AG09319 (cell line): ENCODE measurements at regions not wholly inside any gene's neighbourhood (a gene's known extent, or its start where the extent isn't known, plus 50 kb on each side); places are given as distances from the start of the nearest gene placed in this dataset.

Source experiments
- DNase-seq: peaks from one replicate; pipeline ENCODE4 v3.0.0-alpha.2; 2010; ENCODE audit warnings: low read depth; ENCODE audit errors: extremely low read depth
- TF ChIP-seq, protein P1 (sequence below): IDR thresholded peaks from 2 replicates; pipeline ENCODE4 v1.5.1; 2011; ENCODE audit warnings: low read depth, mild to moderate bottlenecking, inconsistent platforms, low read length, moderate library complexity

DNA sequence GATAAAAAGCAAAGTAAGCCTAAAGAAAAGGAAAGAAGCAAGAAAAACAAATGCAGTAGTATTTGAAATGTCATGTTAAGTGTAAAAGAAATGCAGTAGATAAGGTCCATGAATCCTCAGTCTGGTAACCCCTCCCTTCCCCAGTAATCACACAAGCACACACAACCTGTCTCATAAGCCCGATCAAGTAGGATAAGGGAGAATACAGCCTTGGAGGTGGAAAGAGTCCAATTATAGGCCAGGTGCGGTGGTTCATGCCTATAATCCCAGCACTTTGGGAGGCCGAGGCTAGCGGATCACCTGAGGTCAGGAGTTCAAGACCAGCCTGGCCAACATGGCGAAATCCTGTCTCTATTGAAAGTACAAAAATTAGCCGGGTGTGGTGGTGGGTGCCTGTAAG is 117.9 kb downstream of the GADD45G start:
- DNase-seq = no peak

DNA sequence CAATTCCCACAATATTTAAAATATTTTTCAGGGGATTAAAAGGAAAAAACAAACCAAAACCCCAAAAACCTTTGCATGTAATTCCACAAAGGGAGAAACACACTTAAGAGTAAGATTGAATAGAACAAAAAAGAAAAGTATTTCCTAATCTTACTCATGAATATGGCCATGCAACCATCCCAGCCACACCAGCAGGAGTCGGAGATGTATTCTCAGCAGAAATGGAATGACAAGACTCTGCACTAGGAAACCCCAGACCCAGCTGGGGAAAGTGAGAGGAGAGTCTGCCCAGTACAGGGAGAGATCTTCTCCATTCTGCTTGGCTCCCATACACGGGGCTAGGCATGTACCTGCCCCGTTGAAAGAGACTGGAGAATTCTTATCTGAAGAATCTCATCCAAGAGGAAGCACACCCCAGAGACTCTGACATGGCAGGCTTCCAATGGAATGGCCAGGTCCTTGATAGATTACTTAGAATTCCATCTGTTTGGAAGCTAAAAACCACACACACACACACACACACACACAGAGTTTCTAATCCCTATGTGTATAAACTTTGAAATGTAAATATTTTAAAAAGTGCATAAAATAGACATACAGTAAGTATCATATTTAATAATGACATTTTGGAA is 118.8 kb downstream of the GADD45G start:
- DNase-seq = no peak
- TF ChIP-seq, protein P1, sequence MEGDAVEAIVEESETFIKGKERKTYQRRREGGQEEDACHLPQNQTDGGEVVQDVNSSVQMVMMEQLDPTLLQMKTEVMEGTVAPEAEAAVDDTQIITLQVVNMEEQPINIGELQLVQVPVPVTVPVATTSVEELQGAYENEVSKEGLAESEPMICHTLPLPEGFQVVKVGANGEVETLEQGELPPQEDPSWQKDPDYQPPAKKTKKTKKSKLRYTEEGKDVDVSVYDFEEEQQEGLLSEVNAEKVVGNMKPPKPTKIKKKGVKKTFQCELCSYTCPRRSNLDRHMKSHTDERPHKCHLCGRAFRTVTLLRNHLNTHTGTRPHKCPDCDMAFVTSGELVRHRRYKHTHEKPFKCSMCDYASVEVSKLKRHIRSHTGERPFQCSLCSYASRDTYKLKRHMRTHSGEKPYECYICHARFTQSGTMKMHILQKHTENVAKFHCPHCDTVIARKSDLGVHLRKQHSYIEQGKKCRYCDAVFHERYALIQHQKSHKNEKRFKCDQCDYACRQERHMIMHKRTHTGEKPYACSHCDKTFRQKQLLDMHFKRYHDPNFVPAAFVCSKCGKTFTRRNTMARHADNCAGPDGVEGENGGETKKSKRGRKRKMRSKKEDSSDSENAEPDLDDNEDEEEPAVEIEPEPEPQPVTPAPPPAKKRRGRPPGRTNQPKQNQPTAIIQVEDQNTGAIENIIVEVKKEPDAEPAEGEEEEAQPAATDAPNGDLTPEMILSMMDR = no peak

More for the DNA sequence above, 117.9 kb downstream of the GADD45G start:
- TF ChIP-seq, protein P1 = no peak

DNA sequence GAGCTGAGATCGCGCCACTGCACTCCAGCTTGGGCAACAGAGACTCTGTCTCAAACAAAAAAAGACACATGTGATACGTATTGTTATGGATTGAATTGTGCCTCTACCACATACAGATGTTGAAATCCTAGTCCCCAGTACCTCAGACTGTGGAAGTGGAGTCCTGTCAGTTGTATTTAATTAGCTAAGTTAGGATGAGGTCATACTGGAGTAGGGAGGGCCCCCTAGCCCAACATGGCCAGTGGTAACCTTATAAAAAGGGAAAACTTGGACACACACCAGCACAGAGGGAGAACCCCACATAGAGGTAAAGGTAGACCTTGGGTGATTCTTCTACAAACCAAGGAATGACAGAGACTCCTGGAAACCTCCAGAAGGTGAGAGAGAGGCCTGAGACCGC is 119.8 kb downstream of the GADD45G start:
- TF ChIP-seq, protein P1 = no peak
- DNase-seq = no peak

DNA sequence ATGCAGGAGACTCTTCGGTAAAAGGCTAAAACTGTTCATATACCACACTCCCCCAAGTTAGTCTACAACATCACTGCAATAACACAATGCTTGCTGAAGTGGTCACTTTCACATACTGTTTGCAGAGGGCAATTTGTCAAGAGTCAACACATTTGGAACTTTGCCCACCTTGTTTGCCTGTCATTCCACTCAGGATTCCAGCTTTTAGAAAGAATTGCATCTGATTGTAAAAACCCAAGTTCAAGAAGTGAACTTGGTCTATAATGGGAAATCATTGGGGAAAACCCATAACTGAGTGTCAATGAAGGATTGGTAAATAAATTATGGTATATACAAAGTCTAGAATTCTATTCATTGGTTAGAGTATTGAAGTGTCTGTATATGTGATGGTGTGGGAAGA is 120.5 kb downstream of the GADD45G start:
- TF ChIP-seq, protein P1 = no peak
- DNase-seq = no peak

DNA sequence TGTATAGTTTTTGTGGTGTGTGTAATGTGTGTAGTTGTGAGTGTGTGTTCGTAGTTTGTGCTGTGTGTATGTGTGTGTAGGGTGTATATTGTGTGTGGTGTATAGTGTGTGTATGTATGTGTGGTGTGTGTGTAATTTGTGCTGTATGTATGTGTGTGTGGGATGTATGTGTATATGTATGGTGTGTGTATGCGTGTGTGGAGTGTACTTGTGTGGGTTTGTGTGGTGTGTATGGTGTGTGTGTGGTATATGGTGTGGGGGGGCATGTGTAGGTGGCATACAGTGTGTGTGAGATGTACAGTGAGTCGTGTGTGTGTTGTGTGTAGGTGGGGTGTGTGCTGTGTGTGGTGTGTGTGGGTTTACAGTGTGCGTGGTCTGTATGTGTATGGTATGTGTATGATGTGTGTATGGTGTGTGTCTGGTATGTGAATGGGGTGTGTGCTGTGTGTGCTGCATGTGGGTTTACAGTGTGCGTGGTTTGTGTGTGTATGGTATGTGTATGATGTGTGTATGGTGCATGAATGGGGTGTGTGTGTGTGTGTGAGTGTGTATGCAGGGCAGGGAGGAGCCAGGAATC is 125.2 kb downstream of the GADD45G start:
- no peak for DNase-seq
- TF ChIP-seq, protein P1 = no peak

DNA sequence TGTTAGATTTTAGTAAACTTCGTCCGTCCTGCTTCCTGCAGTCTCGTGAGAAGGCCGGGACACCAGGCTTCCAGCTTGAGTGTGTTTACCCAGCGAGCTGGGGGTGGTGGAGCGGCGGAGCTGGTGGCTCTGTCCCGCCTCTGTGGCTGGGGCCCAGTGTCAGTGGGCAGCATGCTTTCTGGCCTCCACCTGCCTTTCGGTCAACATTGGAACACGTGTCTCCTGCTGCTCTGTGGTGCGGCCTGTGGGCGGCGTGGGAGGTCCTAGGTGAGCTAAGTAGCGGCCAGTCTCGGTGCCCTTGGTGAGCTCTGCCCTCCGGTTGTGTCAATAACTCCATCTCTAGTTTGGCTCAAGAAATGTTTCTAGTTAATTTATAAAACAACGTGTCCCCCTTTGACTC is 125.9 kb downstream of the GADD45G start:
- TF ChIP-seq, protein P1 = no peak
- DNase-seq = no peak

DNA sequence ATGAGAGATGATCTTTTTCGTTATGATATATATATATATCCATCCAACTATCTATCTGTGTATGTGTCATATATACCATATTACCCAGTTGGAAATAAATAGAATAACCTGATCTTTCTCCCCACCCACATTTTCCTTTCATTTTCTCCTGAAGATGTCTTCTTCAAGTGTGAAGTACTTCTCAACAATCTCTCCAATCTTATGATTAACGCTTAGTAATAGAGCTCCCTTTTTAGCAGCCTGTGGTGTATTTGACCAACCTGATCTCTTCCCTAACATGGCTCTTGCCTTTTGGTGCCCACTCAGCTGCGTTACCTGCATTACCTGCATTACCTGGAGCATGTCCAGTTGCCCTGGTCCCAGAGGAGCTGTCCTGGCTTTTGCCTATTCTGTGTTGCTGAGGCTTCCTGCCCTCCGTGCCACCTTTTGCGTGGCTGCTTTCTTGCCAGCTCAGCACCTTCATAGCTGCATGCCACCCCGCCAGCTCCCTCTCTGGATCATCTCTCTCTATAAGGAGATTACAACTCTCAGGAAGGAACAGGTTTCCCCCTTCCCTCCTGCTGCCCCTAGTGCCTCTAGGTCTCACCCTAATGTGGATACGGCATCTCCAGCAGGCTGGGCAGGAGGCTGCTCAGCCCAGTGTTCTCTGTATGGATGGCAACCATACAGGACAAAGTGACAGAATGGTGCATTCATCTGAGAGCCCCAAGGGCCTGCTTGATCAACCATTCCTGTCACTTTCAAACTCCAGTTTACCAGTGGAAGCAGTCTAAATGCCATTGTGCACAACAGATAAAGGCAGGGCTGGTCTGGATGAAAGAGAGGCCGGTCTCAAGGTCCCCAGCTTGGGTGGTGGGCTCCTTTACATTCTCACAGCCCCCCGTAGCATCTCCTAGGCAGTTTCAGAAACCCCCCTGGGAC is 126.7 kb downstream of the GADD45G start:
- DNase-seq = no peak
- TF ChIP-seq, protein P1 = no peak
